Pons (tissue), 1 donor: ENCODE measurements at regions not wholly inside any gene's neighbourhood (a gene's known extent, or its start where the extent isn't known, plus 50 kb on each side); places are given as distances from the start of the nearest gene placed in this dataset.

Experiments
- DNase-seq: peaks from one replicate; pipeline ENCODE4 v3.0.0-alpha.2; 2016; ENCODE audit warnings: low spot score

GRCh38 chr12:75905922-75906321 is 125.7 kb downstream of the PHLDA1 start:
- DNase-seq, result no peak

GRCh38 chr12:75900781-75901254 is 130.8 kb downstream of the PHLDA1 start:
- DNase-seq, result peak; percentile 47

- no peak for DNase-seq
Measured at GRCh38 chr12:75900226-75900625, 131.3 kb downstream of the PHLDA1 start.

GRCh38 chr12:75894965-75895754 is 136.4 kb downstream of the PHLDA1 start:
- no peak for DNase-seq

- no peak for DNase-seq
Measured at GRCh38 chr12:75893765-75894164, 137.8 kb downstream of the PHLDA1 start.

GRCh38 chr12:75892731-75893408 is 138.7 kb downstream of the PHLDA1 start:
- no peak for DNase-seq

GRCh38 chr12:75891072-75891471 is 140.5 kb downstream of the PHLDA1 start:
- no peak for DNase-seq

- DNase-seq, result no peak
Measured at GRCh38 chr12:75890660-75891059, 140.9 kb downstream of the PHLDA1 start.

GRCh38 chr12:75890141-75890540 is 141.4 kb downstream of the PHLDA1 start:
- peak; percentile 27 for DNase-seq

GRCh38 chr12:75888874-75889613 is 142.5 kb downstream of the PHLDA1 start:
- DNase-seq, result peak; percentile 82

- DNase-seq, result no peak
Measured at GRCh38 chr12:75888399-75888798, 143.2 kb downstream of the PHLDA1 start.

GRCh38 chr12:75887979-75888378 is 143.6 kb downstream of the PHLDA1 start:
- DNase-seq, result no peak

- no peak for DNase-seq
Measured at GRCh38 chr12:75884465-75884985, 147.1 kb downstream of the PHLDA1 start.

- no peak for DNase-seq
Measured at GRCh38 chr12:75883241-75883640, 148.3 kb downstream of the PHLDA1 start.

GRCh38 chr12:75882421-75882820 is 149.2 kb downstream of the PHLDA1 start:
- no peak for DNase-seq

GRCh38 chr12:75881920-75882319 is 149.7 kb downstream of the PHLDA1 start:
- DNase-seq, result no peak

GRCh38 chr12:75877763-75878621 is 153.6 kb downstream of the PHLDA1 start:
- DNase-seq, result no peak

GRCh38 chr12:75876832-75877762 is 154.5 kb downstream of the PHLDA1 start:
- no peak for DNase-seq

- DNase-seq, result no peak
Measured at GRCh38 chr12:75874441-75874840, 157.1 kb downstream of the PHLDA1 start.

- no peak for DNase-seq
Measured at GRCh38 chr12:75872762-75873161, 158.8 kb downstream of the PHLDA1 start.
